IMR-90 (cell line): ENCODE measurements at regions not wholly inside any gene's neighbourhood (a gene's known extent, or its start where the extent isn't known, plus 50 kb on each side); places are given as distances from the start of the nearest gene placed in this dataset.
A peak's percentile ranks its signal among the peaks of the same experiment; 100 is the strongest.

Source experiments
- ATAC-seq: fragments of 200-7000 bp; cut with Tn5 transposase; 2 replicates; pipeline ENCODE4 v1.9.1; 2020; ENCODE audit warnings: low read depth, mild to moderate bottlenecking, moderate library complexity
- BruUV-seq: library from RNA; stranded (reverse); fragments of 400-500 nt; replicated peaks from 2 replicates; lab custom pipeline; 2021; lab: Mats Ljungman, UMichigan
- CTCF ChIA-PET: fragments of 300-600 bp; formaldehyde crosslinking; extraction: SDS; loops from one replicate; lab custom pipeline; 2021; ENCODE audit warnings: antibody characterized with exemption; lab: Yijun Ruan, JAX
- POLR2A ChIA-PET: fragments of 300-600 bp; sonication (Branson Sonifier 250); formaldehyde crosslinking; loops from one replicate; lab custom pipeline; 2022; ENCODE audit warnings: antibody characterized with exemption; ENCODE audit not compliant: unreplicated experiment; lab: Charles Lee
- DNase-seq: peaks from one replicate; pipeline ENCODE4 v3.0.0; 2013
- H2AFZ ChIP-seq: replicated peaks from 2 replicates; pipeline ENCODE3; 2013; ENCODE audit warnings: low read length, mild to moderate bottlenecking; ENCODE audit not compliant: poor library complexity
- H2AK5ac ChIP-seq: 2 replicates; pipeline ENCODE4 v1.6.1; 2013; ENCODE audit warnings: low read depth, low read length, inconsistent platforms
- H2AK9ac ChIP-seq: replicated peaks from 2 replicates; pipeline ENCODE3; 2013; ENCODE audit warnings: mild to moderate bottlenecking, low read depth, low read length, moderate library complexity; ENCODE audit not compliant: poor library complexity
- H2BK120ac ChIP-seq: 2 replicates; pipeline ENCODE4 v1.6.1; 2013; ENCODE audit warnings: low read depth, low read length, inconsistent platforms
- H2BK15ac ChIP-seq: 3 replicates; pipeline ENCODE4 v1.6.1; 2013; ENCODE audit warnings: low read depth, low read length, inconsistent platforms
- H2BK20ac ChIP-seq: 2 replicates; pipeline ENCODE4 v1.6.1; 2013; ENCODE audit warnings: low read depth, mild to moderate bottlenecking, inconsistent platforms, low read length, moderate library complexity
- H2BK5ac ChIP-seq: 2 replicates; pipeline ENCODE4 v1.6.1; 2013; ENCODE audit warnings: mild to moderate bottlenecking, low read depth, low read length, inconsistent platforms; ENCODE audit not compliant: poor library complexity, severe bottlenecking
- H3K14ac ChIP-seq: replicated peaks from 2 replicates; pipeline ENCODE4 v1.6.1; 2013; ENCODE audit warnings: low read depth, low read length, inconsistent platforms
- H3K18ac ChIP-seq: 2 replicates; pipeline ENCODE4 v1.6.1; 2013; ENCODE audit warnings: low read depth, low read length, control low read depth
- H3K23ac ChIP-seq: 2 replicates; pipeline ENCODE4 v1.6.1; 2013; ENCODE audit warnings: low read depth, low read length, inconsistent platforms
- H3K27ac ChIP-seq: 2 replicates; pipeline ENCODE4 v1.5.1; 2013; ENCODE audit warnings: mild to moderate bottlenecking, control low read depth, low read length; ENCODE audit not compliant: insufficient read depth
- H3K27me3 ChIP-seq: 2 replicates; pipeline ENCODE4 v1.6.1; 2013; ENCODE audit warnings: low read length; ENCODE audit not compliant: control insufficient read depth, insufficient read depth
- H3K36me3 ChIP-seq: 2 replicates; pipeline ENCODE4 v1.6.1; 2013; ENCODE audit warnings: low read length, mixed read lengths; ENCODE audit not compliant: control insufficient read depth, insufficient read depth
- H3K4ac ChIP-seq: 2 replicates; pipeline ENCODE4 v1.6.1; 2013; ENCODE audit warnings: low read depth, low read length, inconsistent platforms
- H3K4me1 ChIP-seq: 2 replicates; pipeline ENCODE4 v1.6.1; 2013; ENCODE audit warnings: low read length, mixed read lengths; ENCODE audit not compliant: control insufficient read depth, insufficient read depth
- H3K4me2 ChIP-seq: 2 replicates; pipeline ENCODE4 v1.6.1; 2013; ENCODE audit warnings: low read depth, mild to moderate bottlenecking, control low read depth, low read length, moderate library complexity
- H3K4me3 ChIP-seq: 2 replicates; pipeline ENCODE4 v1.5.1; 2013; ENCODE audit warnings: low read depth, mild to moderate bottlenecking, control low read depth, low read length, moderate library complexity; ENCODE audit not compliant: insufficient read depth
- H3K56ac ChIP-seq: 2 replicates; pipeline ENCODE4 v1.6.1; 2013; ENCODE audit warnings: low read length, inconsistent platforms; ENCODE audit not compliant: insufficient read depth; ENCODE audit errors: extremely low read depth
- H3K79me1 ChIP-seq, 2 experiments: 2 replicates each; pipeline ENCODE4 v1.6.1; 2013; ENCODE audit warnings: low read length in 2 of 2, inconsistent platforms in 1 of 2, low read depth in 1 of 2
- H3K9ac ChIP-seq: 2 replicates; pipeline ENCODE4 v1.6.1; 2013; ENCODE audit warnings: low read depth, low read length, control low read depth
- H3K9me1 ChIP-seq: 2 replicates; pipeline ENCODE4 v1.6.1; 2013; ENCODE audit warnings: low read length, inconsistent platforms; ENCODE audit not compliant: insufficient read depth
- H3K9me3 ChIP-seq: 2 replicates; pipeline ENCODE4 v1.6.1; 2013; ENCODE audit warnings: low read length; ENCODE audit not compliant: control insufficient read depth, insufficient read depth
- H4K20me1 ChIP-seq: 2 replicates; pipeline ENCODE4 v1.6.1; 2013; ENCODE audit warnings: low read length, inconsistent platforms; ENCODE audit not compliant: insufficient read depth
- H4K5ac ChIP-seq: 2 replicates; pipeline ENCODE4 v1.6.1; 2013; ENCODE audit warnings: mild to moderate bottlenecking, low read depth, low read length, control low read depth
- H4K8ac ChIP-seq, 2 experiments: 2 replicates each; pipeline ENCODE4 v1.6.1; 2013; ENCODE audit warnings: low read depth in 2 of 2, low read length in 2 of 2, control low read depth in 1 of 2, inconsistent platforms in 1 of 2
- H4K91ac ChIP-seq: 2 replicates; pipeline ENCODE4 v1.6.1; 2013; ENCODE audit warnings: low read depth, low read length, inconsistent platforms; ENCODE audit not compliant: insufficient read depth
- BHLHE40 ChIP-seq: fragments of 150-350 bp; IDR thresholded peaks from 2 replicates; pipeline ENCODE4 v1.6.1; 2016; ENCODE audit warnings: mild to moderate bottlenecking, low read depth, low read length
- CEBPB ChIP-seq: IDR thresholded peaks from 2 replicates; pipeline ENCODE4 v1.6.1; 2012; ENCODE audit warnings: low read depth, low read length, improper control_type of control experiment
- CHD1 ChIP-seq: IDR thresholded peaks from 2 replicates; pipeline ENCODE4 v1.6.1; 2012; ENCODE audit warnings: low read depth, low read length, improper control_type of control experiment
- CTCF ChIP-seq: conservative IDR thresholded peaks from 2 replicates; pipeline ENCODE4 v1.5.1; 2012; ENCODE audit warnings: mild to moderate bottlenecking, low read depth, low read length, improper control_type of control experiment
- ELK1 ChIP-seq: fragments of 150-350 bp; IDR thresholded peaks from 2 replicates; pipeline ENCODE4 v1.6.1; 2016; ENCODE audit warnings: low read depth, mild to moderate bottlenecking, low read length, moderate library complexity, borderline replicate concordance
- FOS ChIP-seq: fragments of 150-350 bp; IDR thresholded peaks from 2 replicates; pipeline ENCODE4 v1.6.1; 2016; ENCODE audit warnings: low read depth, low read length
- MAFK ChIP-seq: IDR thresholded peaks from 2 replicates; pipeline ENCODE4 v1.6.1; 2012; ENCODE audit warnings: low read depth, low read length, improper control_type of control experiment
- MAZ ChIP-seq: IDR thresholded peaks from 2 replicates; pipeline ENCODE4 v1.6.1; 2012; ENCODE audit warnings: low read depth, mild to moderate bottlenecking, low read length, improper control_type of control experiment, moderate library complexity, borderline replicate concordance
- NFE2L2 ChIP-seq: fragments of 150-350 bp; IDR thresholded peaks from 2 replicates; pipeline ENCODE4 v1.6.1; 2016; ENCODE audit warnings: low read depth, mild to moderate bottlenecking, low read length
- POLR2A ChIP-seq: IDR thresholded peaks from 2 replicates; pipeline ENCODE4 v1.6.1; 2012; ENCODE audit warnings: mild to moderate bottlenecking, low read depth, low read length
- RAD21 ChIP-seq: IDR thresholded peaks from 2 replicates; pipeline ENCODE4 v1.6.1; 2012; ENCODE audit warnings: low read length, improper control_type of control experiment
- RCOR1 ChIP-seq: IDR thresholded peaks from 2 replicates; pipeline ENCODE4 v1.6.1; 2012; ENCODE audit warnings: mild to moderate bottlenecking, low read length, improper control_type of control experiment; ENCODE audit not compliant: insufficient replicate concordance
- SMC3 ChIP-seq: fragments of 150-350 bp; IDR thresholded peaks from 2 replicates; pipeline ENCODE4 v1.6.1; 2016; ENCODE audit warnings: low read depth, mild to moderate bottlenecking, antibody characterized with exemption, low read length, moderate library complexity
- USF2 ChIP-seq: fragments of 150-350 bp; IDR thresholded peaks from 2 replicates; pipeline ENCODE4 v1.6.1; 2017; ENCODE audit warnings: mild to moderate bottlenecking, antibody characterized with exemption, low read length, low read depth
- WGBS, 2 experiments: methylation state at CpG; one replicate each; pipeline versions ENCODE4 v1.1.5 to v1.1.7; 2013; ENCODE audit warnings: missing lambda C conversion rate in 2 of 2; ENCODE audit not compliant: insufficient read length in 1 of 2; ENCODE audit errors: extremely low coverage in 2 of 2; 5-methylcytosine and 5-hydroxymethylcytosine counted together
- dilution Hi-C: fragments of 300-500 bp; cut with HindIII; formaldehyde crosslinking; loops from one replicate; pipeline ENCODE4 v1.14.3; 2018; ENCODE audit warnings: low sequenced_read_pairs; ENCODE audit not compliant: unreplicated experiment
- in situ Hi-C: fragments of 300-500 bp; cut with MboI; formaldehyde crosslinking; loops from 3 replicates; pipeline ENCODE4 v1.14.3; 2019; ENCODE audit warnings: low sequenced_read_pairs, inconsistent platforms, mixed read lengths
- intact Hi-C: fragments of 100-400 bp; cut with micrococcal nuclease; formaldehyde crosslinking; loops from 2 replicates; pipeline ENCODE4 v1.10.0; 2022

GRCh38 chr4:127548990-127549925 lies 83.5 kb upstream of the INTU start:
- no peaks in the 10 kb centered on the region for H3K9me1 ChIP-seq
- no peak overlapping the region for H2AFZ ChIP-seq
- H4K20me1 ChIP-seq = no peaks in the 10 kb centered on the region
- H3K9me3 ChIP-seq = no peaks in the 10 kb centered on the region
- dilution Hi-C loops (no loop called here), in situ Hi-C loops (no loop called here), intact Hi-C loops (no loop called here)
- TF ChIP-seq POLR2A = no peak
- TF ChIP-seq CHD1 = no peak
- no peak for TF ChIP-seq CEBPB
- no peak for TF ChIP-seq FOS
- TF ChIP-seq CTCF = no peak
- no peak for TF ChIP-seq SMC3
- TF ChIP-seq RAD21 = no peak
- no peak for TF ChIP-seq MAZ
- no peak for TF ChIP-seq ELK1
- TF ChIP-seq BHLHE40 = no peak
- TF ChIP-seq USF2 = no peak
- TF ChIP-seq NFE2L2 = no peak
- TF ChIP-seq MAFK = no peak
- no peak for TF ChIP-seq RCOR1
- 100% methylated on average over 1 of the region's 2 CpGs; no CpG with 5 or more reads in 1 of the 2 experiments for WGBS, 2 experiments
- no peak overlapping the region for H2BK120ac ChIP-seq
- no peak overlapping the region for H3K27ac ChIP-seq
- no peaks in the 10 kb centered on the region for H3K36me3 ChIP-seq
- H2BK5ac ChIP-seq = no peak overlapping the region
- no peak overlapping the region for H2AK5ac ChIP-seq
- H3K27me3 ChIP-seq = no peaks in the 10 kb centered on the region
- no peak overlapping the region for H2AK9ac ChIP-seq
- no peak overlapping the region for H3K4me2 ChIP-seq
- H2BK20ac ChIP-seq = no peak overlapping the region
- no peaks in the 10 kb centered on the region for H3K79me1 ChIP-seq
- CTCF ChIA-PET = no interaction called here
- H3K4ac ChIP-seq = no peak overlapping the region
- H3K14ac ChIP-seq = no peak overlapping the region
- no peak overlapping the region for H2BK15ac ChIP-seq
- no peak overlapping the region for H4K91ac ChIP-seq
- no peak overlapping the region for H4K8ac ChIP-seq
- ATAC-seq (peak; percentile 44; the same call in 1 of the 2 replicates), DNase-seq (peak; percentile 2)
- no peak overlapping the region for H3K23ac ChIP-seq
- H3K18ac ChIP-seq = no peak overlapping the region
- no peaks in the 10 kb centered on the region for H3K4me1 ChIP-seq
- no peak overlapping the region for H3K9ac ChIP-seq
- H4K5ac ChIP-seq = no peak overlapping the region
- POLR2A ChIA-PET = no interaction called here
- H3K4me3 ChIP-seq = no peak overlapping the region
- BruUV-seq = no TSS peak
- H3K56ac ChIP-seq = no peak overlapping the region
